HL-60 (cell line): ENCODE measurements at regions not wholly inside any gene's neighbourhood (a gene's known extent, or its start where the extent isn't known, plus 50 kb on each side); places are given as distances from the start of the nearest gene placed in this dataset.

Experiments used
- POLR2AphosphoS5 ChIP-seq: IDR thresholded peaks from 2 replicates; pipeline ENCODE4 v1.6.1; 2012; ENCODE audit warnings: low read depth
- TF ChIP-seq, protein P1 (sequence below): IDR thresholded peaks from one replicate; pipeline ENCODE4 v1.5.1; 2011; ENCODE audit warnings: low read length, control low read depth, inconsistent platforms; ENCODE audit not compliant: insufficient read depth

DNA sequence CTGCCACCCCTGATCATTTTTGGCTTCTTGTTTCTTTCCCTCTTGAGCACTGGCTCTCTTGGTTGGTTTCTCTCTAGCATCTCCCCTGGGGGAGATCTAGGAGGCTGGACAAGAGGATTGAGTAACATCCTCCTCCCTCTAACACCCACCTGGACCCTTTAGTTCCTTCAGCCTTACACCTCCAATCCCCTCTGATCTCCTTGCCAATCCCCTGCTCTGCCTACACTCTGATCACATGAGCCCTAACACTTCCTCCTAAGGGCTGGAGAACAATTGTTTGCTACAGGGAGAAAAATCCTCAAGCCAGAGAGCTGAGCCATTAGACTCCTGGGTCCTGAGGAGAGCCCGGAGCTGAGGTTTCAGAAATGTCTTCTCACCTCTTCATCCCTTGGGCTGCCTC, 65.9 kb upstream of the ADGRL1 start:
- TF ChIP-seq, protein P1, sequence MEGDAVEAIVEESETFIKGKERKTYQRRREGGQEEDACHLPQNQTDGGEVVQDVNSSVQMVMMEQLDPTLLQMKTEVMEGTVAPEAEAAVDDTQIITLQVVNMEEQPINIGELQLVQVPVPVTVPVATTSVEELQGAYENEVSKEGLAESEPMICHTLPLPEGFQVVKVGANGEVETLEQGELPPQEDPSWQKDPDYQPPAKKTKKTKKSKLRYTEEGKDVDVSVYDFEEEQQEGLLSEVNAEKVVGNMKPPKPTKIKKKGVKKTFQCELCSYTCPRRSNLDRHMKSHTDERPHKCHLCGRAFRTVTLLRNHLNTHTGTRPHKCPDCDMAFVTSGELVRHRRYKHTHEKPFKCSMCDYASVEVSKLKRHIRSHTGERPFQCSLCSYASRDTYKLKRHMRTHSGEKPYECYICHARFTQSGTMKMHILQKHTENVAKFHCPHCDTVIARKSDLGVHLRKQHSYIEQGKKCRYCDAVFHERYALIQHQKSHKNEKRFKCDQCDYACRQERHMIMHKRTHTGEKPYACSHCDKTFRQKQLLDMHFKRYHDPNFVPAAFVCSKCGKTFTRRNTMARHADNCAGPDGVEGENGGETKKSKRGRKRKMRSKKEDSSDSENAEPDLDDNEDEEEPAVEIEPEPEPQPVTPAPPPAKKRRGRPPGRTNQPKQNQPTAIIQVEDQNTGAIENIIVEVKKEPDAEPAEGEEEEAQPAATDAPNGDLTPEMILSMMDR: no peak
- TF ChIP-seq POLR2AphosphoS5: no peak
